DOHH2 (cell line): ENCODE measurements at regions not wholly inside any gene's neighbourhood (a gene's known extent, or its start where the extent isn't known, plus 50 kb on each side); places are given as distances from the start of the nearest gene placed in this dataset.

Experiments used
- H3F3A ChIP-seq: fragments of 200-600 bp; sonication (generic), shearing (Covaris generic); 2 replicates; pipeline ENCODE4 v1.6.0; 2016; ENCODE audit warnings: antibody characterized with exemption, mild to moderate bottlenecking; ENCODE audit not compliant: control insufficient read depth, insufficient read depth
- H3K27ac ChIP-seq: fragments of 200-600 bp; sonication (generic); 2 replicates; pipeline ENCODE4 v1.5.1; 2014; ENCODE audit warnings: low read depth, mild to moderate bottlenecking, low read length, moderate library complexity
- H3K27me3 ChIP-seq: fragments of 200-600 bp; sonication (generic); 2 replicates; pipeline ENCODE4 v1.6.1; 2014; ENCODE audit warnings: mild to moderate bottlenecking, low read length, mixed read lengths; ENCODE audit not compliant: control insufficient read depth
- H3K36me3 ChIP-seq: fragments of 200-600 bp; sonication (generic); 2 replicates; pipeline ENCODE4 v1.6.1; 2014; ENCODE audit warnings: mild to moderate bottlenecking, low read length, moderate library complexity, mixed read lengths; ENCODE audit not compliant: control insufficient read depth
- H3K4me1 ChIP-seq: fragments of 200-600 bp; sonication (generic); 2 replicates; pipeline ENCODE4 v1.6.1; 2014; ENCODE audit warnings: mild to moderate bottlenecking, low read length, mixed read lengths; ENCODE audit not compliant: control insufficient read depth
- H3K4me2 ChIP-seq: fragments of 200-600 bp; sonication (generic); 2 replicates; pipeline ENCODE4 v1.6.0; 2014; ENCODE audit warnings: mild to moderate bottlenecking, low read length, moderate library complexity
- H3K4me3 ChIP-seq: fragments of 200-600 bp; sonication (generic); 2 replicates; pipeline ENCODE4 v1.5.1; 2014; ENCODE audit warnings: mild to moderate bottlenecking, low read length, mixed read lengths
- H3K79me2 ChIP-seq: fragments of 200-600 bp; sonication (generic); 2 replicates; pipeline ENCODE4 v1.6.1; 2014; ENCODE audit warnings: mild to moderate bottlenecking, low read length, mixed read lengths; ENCODE audit not compliant: control insufficient read depth
- H3K9me2 ChIP-seq: fragments of 200-600 bp; sonication (generic); replicated peaks from 2 replicates; pipeline ENCODE4 v1.6.1; 2014; ENCODE audit warnings: mild to moderate bottlenecking, low read length, mixed read lengths; ENCODE audit not compliant: control insufficient read depth
- H3K9me3 ChIP-seq: fragments of 200-600 bp; sonication (generic); 2 replicates; pipeline ENCODE4 v1.6.1; 2014; ENCODE audit warnings: antibody characterized with exemption, low read length, mixed read lengths; ENCODE audit not compliant: control insufficient read depth, insufficient read depth
- H4K20me1 ChIP-seq: fragments of 200-600 bp; sonication (generic); 2 replicates; pipeline ENCODE4 v1.6.0; 2014; ENCODE audit warnings: low read depth, mild to moderate bottlenecking, antibody characterized with exemption, low read length, moderate library complexity; ENCODE audit not compliant: control insufficient read depth, insufficient read depth
- EZH2phosphoT487 ChIP-seq: fragments of 200-600 bp; sonication (generic); IDR thresholded peaks from 2 replicates; pipeline ENCODE4 v1.6.1; 2017; ENCODE audit warnings: borderline replicate concordance, mild to moderate bottlenecking, antibody characterized with exemption, low read length, moderate library complexity, mixed read lengths
- TF ChIP-seq, protein P1 (sequence below): fragments of 200-600 bp; sonication (generic); IDR thresholded peaks from one replicate; pipeline ENCODE4 v1.5.1; 2014; ENCODE audit warnings: antibody characterized with exemption, mild to moderate bottlenecking, low read depth, low read length; ENCODE audit not compliant: poor library complexity, severe bottlenecking

DNA sequence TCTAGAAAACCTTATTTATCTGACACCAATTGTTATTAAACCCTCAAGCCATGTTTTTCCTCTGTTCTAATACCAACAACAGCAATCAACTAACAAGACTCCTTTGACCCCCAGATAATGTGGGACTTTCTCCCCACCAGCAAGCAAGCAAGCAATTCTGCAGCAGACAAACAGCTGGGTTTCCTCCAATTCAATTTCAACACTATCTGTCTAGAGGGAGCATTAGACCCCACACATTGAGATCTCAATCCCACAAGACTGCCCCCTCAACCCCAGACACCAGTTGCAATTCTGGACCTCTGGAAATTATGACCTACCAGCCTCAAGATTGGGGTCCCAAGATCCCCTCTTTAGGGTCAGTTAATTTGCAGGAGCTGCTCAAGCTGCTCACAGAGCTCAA is 89.4 kb upstream of the TMEM26 start:
- Histone ChIP-seq H3K4me2 (no peak overlapping the region), H3K9me2 (no peaks in the 10 kb centered on the region), H3K9me3 (no peaks in the 10 kb centered on the region), H3K27me3 (no peaks in the 10 kb centered on the region), H3K79me2 (no peaks in the 10 kb centered on the region), H3K27ac (no peak overlapping the region), H3K4me1 (no peaks in the 10 kb centered on the region), H3F3A (no peaks in the 10 kb centered on the region), H4K20me1 (no peaks in the 10 kb centered on the region), H3K4me3 (no peak overlapping the region), H3K36me3 (no peaks in the 10 kb centered on the region)
- TF ChIP-seq EZH2phosphoT487: no peak
- TF ChIP-seq, protein P1, sequence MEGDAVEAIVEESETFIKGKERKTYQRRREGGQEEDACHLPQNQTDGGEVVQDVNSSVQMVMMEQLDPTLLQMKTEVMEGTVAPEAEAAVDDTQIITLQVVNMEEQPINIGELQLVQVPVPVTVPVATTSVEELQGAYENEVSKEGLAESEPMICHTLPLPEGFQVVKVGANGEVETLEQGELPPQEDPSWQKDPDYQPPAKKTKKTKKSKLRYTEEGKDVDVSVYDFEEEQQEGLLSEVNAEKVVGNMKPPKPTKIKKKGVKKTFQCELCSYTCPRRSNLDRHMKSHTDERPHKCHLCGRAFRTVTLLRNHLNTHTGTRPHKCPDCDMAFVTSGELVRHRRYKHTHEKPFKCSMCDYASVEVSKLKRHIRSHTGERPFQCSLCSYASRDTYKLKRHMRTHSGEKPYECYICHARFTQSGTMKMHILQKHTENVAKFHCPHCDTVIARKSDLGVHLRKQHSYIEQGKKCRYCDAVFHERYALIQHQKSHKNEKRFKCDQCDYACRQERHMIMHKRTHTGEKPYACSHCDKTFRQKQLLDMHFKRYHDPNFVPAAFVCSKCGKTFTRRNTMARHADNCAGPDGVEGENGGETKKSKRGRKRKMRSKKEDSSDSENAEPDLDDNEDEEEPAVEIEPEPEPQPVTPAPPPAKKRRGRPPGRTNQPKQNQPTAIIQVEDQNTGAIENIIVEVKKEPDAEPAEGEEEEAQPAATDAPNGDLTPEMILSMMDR: no peak

DNA sequence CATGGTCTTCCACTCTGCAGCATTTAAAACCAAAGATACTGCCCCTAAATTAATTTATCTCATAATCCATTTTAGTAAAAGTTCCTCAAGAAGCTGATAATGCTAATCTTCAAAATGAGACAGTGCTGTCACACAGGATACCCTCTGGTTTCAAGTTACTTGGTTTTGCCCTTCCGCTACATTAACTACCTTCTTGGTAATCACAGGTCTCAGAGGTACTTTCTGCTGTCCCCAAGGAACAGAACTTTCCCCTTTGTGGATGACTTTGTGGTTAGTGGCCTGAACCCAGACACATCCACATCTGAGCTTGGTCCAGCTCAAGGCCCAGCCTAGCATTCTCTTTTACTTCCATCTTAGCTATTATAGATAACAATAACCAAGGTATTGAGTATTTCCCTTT is 88.8 kb upstream of the TMEM26 start:
- no peaks in the 10 kb centered on the region for H3K36me3 ChIP-seq
- H3K27me3 ChIP-seq: no peaks in the 10 kb centered on the region
- H3K4me3 ChIP-seq: no peak overlapping the region
- no peak for TF ChIP-seq EZH2phosphoT487
- TF ChIP-seq, protein P1: no peak
- H3K79me2 ChIP-seq: no peaks in the 10 kb centered on the region
- no peak overlapping the region for H3K4me2 ChIP-seq
- no peaks in the 10 kb centered on the region for H3F3A ChIP-seq
- H3K4me1 ChIP-seq: no peaks in the 10 kb centered on the region
- no peaks in the 10 kb centered on the region for H3K9me3 ChIP-seq
- H4K20me1 ChIP-seq: no peaks in the 10 kb centered on the region
- H3K27ac ChIP-seq: no peak overlapping the region
- no peaks in the 10 kb centered on the region for H3K9me2 ChIP-seq

DNA sequence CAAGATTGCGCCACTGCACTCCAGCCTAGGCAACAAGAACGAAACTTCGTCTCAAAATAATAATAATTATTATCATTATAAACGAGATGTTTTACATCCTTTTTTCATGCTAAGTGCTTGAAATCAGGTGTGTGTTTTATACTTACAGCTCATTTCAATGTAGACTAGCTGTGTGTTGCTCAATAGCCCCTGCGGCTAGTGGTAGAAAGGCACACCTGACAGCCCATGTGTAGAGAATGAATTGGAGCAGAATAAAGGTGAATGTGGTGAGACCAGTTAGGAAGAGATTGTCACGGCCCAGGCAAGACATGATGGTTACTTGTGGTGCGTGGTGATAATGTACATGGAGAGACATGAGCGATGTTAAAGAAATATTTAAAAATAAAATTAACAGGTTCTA is 86.7 kb upstream of the TMEM26 start:
- Histone ChIP-seq H3K27me3 (no peaks in the 10 kb centered on the region), H3K4me2 (no peak overlapping the region), H3K4me3 (no peak overlapping the region), H3K36me3 (no peaks in the 10 kb centered on the region), H3K4me1 (no peaks in the 10 kb centered on the region), H3K79me2 (no peaks in the 10 kb centered on the region), H3F3A (no peaks in the 10 kb centered on the region), H3K9me3 (no peaks in the 10 kb centered on the region), H3K27ac (no peak overlapping the region), H3K9me2 (no peaks in the 10 kb centered on the region), H4K20me1 (no peaks in the 10 kb centered on the region)
- TF ChIP-seq EZH2phosphoT487: no peak
- TF ChIP-seq, protein P1: no peak

DNA sequence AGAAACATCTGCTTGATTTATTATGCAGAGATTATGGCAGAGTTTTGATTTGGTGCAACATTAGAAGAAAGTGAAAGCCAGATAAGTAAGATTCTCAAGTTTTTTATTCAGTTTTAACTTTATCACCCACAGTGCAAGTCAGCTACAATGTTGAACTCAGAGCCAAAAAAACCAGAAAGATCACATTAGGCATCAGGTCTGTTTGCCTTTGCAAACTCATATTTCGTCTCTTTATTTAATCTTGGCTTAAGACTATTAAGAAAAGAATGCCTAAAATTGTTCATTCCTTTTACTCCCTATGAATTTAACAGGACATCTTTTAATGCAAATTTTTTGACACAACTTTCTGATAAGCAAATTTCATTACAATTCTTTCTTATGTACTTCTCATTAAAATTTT is 76.0 kb upstream of the TMEM26 start:
- Histone ChIP-seq H3K27ac (no peak overlapping the region), H3K27me3 (no peaks in the 10 kb centered on the region), H3K4me1 (no peaks in the 10 kb centered on the region), H3K9me3 (no peaks in the 10 kb centered on the region), H4K20me1 (no peaks in the 10 kb centered on the region), H3K9me2 (no peaks in the 10 kb centered on the region), H3K79me2 (no peaks in the 10 kb centered on the region), H3K36me3 (no peaks in the 10 kb centered on the region), H3K4me3 (no peak overlapping the region), H3K4me2 (no peak overlapping the region), H3F3A (no peaks in the 10 kb centered on the region)
- TF ChIP-seq, protein P1: no peak
- TF ChIP-seq EZH2phosphoT487: no peak
